ENCODE measurements at regions not wholly inside any gene's neighbourhood (a gene's known extent, or its start where the extent isn't known, plus 50 kb on each side); places are given as distances from the start of the nearest gene placed in this dataset.

GRCh38 chr17:77572065-77572601 lies 386.4 kb upstream of the TNRC6C start:
- no peak for DNase-seq (ENCODE audit: low read depth in 2 of 2)

- DNase-seq (ENCODE audit: low read depth in 2 of 2): no peak
Measured at GRCh38 chr17:77572851-77573250, 385.7 kb upstream of the TNRC6C start.

- DNase-seq (ENCODE audit: low read depth in 2 of 2): no peak
Measured at GRCh38 chr17:77577491-77577890, 381.0 kb upstream of the TNRC6C start.

- DNase-seq (ENCODE audit: low read depth in 2 of 2): no peak
Measured at GRCh38 chr17:77579131-77579530, 379.4 kb upstream of the TNRC6C start.

GRCh38 chr17:77579682-77580081 lies 378.8 kb upstream of the TNRC6C start:
- no peak for DNase-seq (ENCODE audit: low read depth in 2 of 2)

- DNase-seq (ENCODE audit: low read depth in 2 of 2): no peak
Measured at GRCh38 chr17:77580531-77581270, 377.8 kb upstream of the TNRC6C start.

GRCh38 chr17:77581480-77581879 lies 377.0 kb upstream of the TNRC6C start:
- DNase-seq (ENCODE audit: low read depth in 2 of 2): no peak

GRCh38 chr17:77585142-77585860 lies 373.2 kb upstream of the TNRC6C start:
- no peak for DNase-seq (ENCODE audit: low read depth in 2 of 2)

GRCh38 chr17:77590951-77591735 lies 367.4 kb upstream of the TNRC6C start:
- no peak for DNase-seq (ENCODE audit: low read depth in 2 of 2)

- no peak for DNase-seq (ENCODE audit: low read depth in 2 of 2)
Measured at GRCh38 chr17:77592106-77592865, 366.2 kb upstream of the TNRC6C start.

- DNase-seq (ENCODE audit: low read depth in 2 of 2): no peak
Measured at GRCh38 chr17:77593081-77593480, 365.4 kb upstream of the TNRC6C start.

GRCh38 chr17:77594416-77595209 lies 363.9 kb upstream of the TNRC6C start:
- no peak for DNase-seq (ENCODE audit: low read depth in 2 of 2)

- DNase-seq (ENCODE audit: low read depth in 2 of 2): no peak
Measured at GRCh38 chr17:77596491-77597417, 361.7 kb upstream of the TNRC6C start.

GRCh38 chr17:77597418-77598240 lies 360.9 kb upstream of the TNRC6C start:
- no peak for DNase-seq (ENCODE audit: low read depth in 2 of 2)

- no peak for DNase-seq (ENCODE audit: low read depth in 2 of 2)
Measured at GRCh38 chr17:77598241-77598620, 360.3 kb upstream of the TNRC6C start.

- no peak for DNase-seq (ENCODE audit: low read depth in 2 of 2)
Measured at GRCh38 chr17:77599699-77600098, 358.8 kb upstream of the TNRC6C start.

GRCh38 chr17:77600346-77600745 lies 358.2 kb upstream of the TNRC6C start:
- DNase-seq (ENCODE audit: low read depth in 2 of 2): no peak

- no peak for DNase-seq (ENCODE audit: low read depth in 2 of 2)
Measured at GRCh38 chr17:77601054-77601979, 357.2 kb upstream of the TNRC6C start.

All from stimulated activated CD4-positive, alpha-beta T cell treated with anti-CD3 and anti-CD28 coated beads, Interleukin-1b, Interleukin-23, amount 100 ng/mL, for 4 hours (primary cell).